ENCODE measurements at regions not wholly inside any gene's neighbourhood (a gene's known extent, or its start where the extent isn't known, plus 50 kb on each side); places are given as distances from the start of the nearest gene placed in this dataset.

GRCh38 chr5:74576941-74577456 lies 63.5 kb downstream of the ENC1 start:
- DNase-seq (ENCODE audit: low spot score) = peak; percentile 52

GRCh38 chr5:74575741-74576538 lies 64.6 kb downstream of the ENC1 start:
- peak; percentile 95 for DNase-seq (ENCODE audit: low spot score)

GRCh38 chr5:74570250-74570649 lies 70.3 kb downstream of the ENC1 start:
- no peak for DNase-seq (ENCODE audit: low spot score)

GRCh38 chr5:74567411-74567995 lies 73.0 kb downstream of the ENC1 start:
- no peak for DNase-seq (ENCODE audit: low spot score)

- peak; percentile 33 for DNase-seq (ENCODE audit: low spot score)
Measured at GRCh38 chr5:74562122-74562521, 78.4 kb downstream of the ENC1 start.

GRCh38 chr5:74560245-74560644 lies 80.3 kb downstream of the ENC1 start:
- DNase-seq (ENCODE audit: low spot score) = no peak

- no peak for DNase-seq (ENCODE audit: low spot score)
Measured at GRCh38 chr5:74556631-74557595, 83.6 kb downstream of the ENC1 start.

- no peak for DNase-seq (ENCODE audit: low spot score)
Measured at GRCh38 chr5:74556006-74556405, 84.5 kb downstream of the ENC1 start.

GRCh38 chr5:74552101-74552500 lies 88.4 kb downstream of the ENC1 start:
- DNase-seq (ENCODE audit: low spot score) = peak; percentile 31

- no peak for DNase-seq (ENCODE audit: low spot score)
Measured at GRCh38 chr5:74550927-74551326, 89.6 kb downstream of the ENC1 start.

- DNase-seq (ENCODE audit: low spot score) = no peak
Measured at GRCh38 chr5:74549384-74549783, 91.1 kb downstream of the ENC1 start.

GRCh38 chr5:74546796-74547195 lies 93.7 kb downstream of the ENC1 start:
- DNase-seq (ENCODE audit: low spot score) = no peak

- no peak for DNase-seq (ENCODE audit: low spot score)
Measured at GRCh38 chr5:74544811-74545210, 95.7 kb downstream of the ENC1 start.

GRCh38 chr5:74543162-74543995 lies 97.1 kb downstream of the ENC1 start:
- peak; percentile 100 for DNase-seq (ENCODE audit: low spot score)

GRCh38 chr5:74542482-74542881 lies 98.0 kb downstream of the ENC1 start:
- DNase-seq (ENCODE audit: low spot score) = peak; percentile 76

- DNase-seq (ENCODE audit: low spot score) = peak; percentile 21
Measured at GRCh38 chr5:74541381-74541781, 99.1 kb downstream of the ENC1 start.

GRCh38 chr5:74540622-74541021 lies 99.9 kb downstream of the ENC1 start:
- no peak for DNase-seq (ENCODE audit: low spot score)

GRCh38 chr5:74539986-74540385 lies 100.5 kb downstream of the ENC1 start:
- no peak for DNase-seq (ENCODE audit: low spot score)

- no peak for DNase-seq (ENCODE audit: low spot score)
Measured at GRCh38 chr5:74538206-74538661, 102.3 kb downstream of the ENC1 start.

GRCh38 chr5:74536658-74537057 lies 103.9 kb downstream of the ENC1 start:
- no peak for DNase-seq (ENCODE audit: low spot score)

GRCh38 chr5:74535926-74536325 lies 104.6 kb downstream of the ENC1 start:
- DNase-seq (ENCODE audit: low spot score) = no peak
